ENCODE measurements at regions not wholly inside any gene's neighbourhood (a gene's known extent, or its start where the extent isn't known, plus 50 kb on each side); places are given as distances from the start of the nearest gene placed in this dataset.

- no peak overlapping the region for H3K4me3 ChIP-seq
- peaks cover 0 to 2% (median 0%) of the 10 kb centered on the region in 4 donors for H3K9me3 ChIP-seq (ENCODE audit: control insufficient read depth in 4 of 4, insufficient read depth in 3 of 4, low read length in 3 of 4)
- H3K36me3 ChIP-seq (ENCODE audit: control insufficient read depth in 4 of 4, insufficient read depth in 4 of 4, low read length in 4 of 4), result no peaks in the 10 kb centered on the region
- ATAC-seq (ENCODE audit: insufficient read depth, low FRiP score) (no peak), DNase-seq (no peak)
- 88 to 90% methylated on average over 5 of the region's 5 CpGs for WGBS, 2 donors
- H3K9ac ChIP-seq (ENCODE audit: insufficient read depth in 1 of 2, low read length in 2 of 2), result no peak overlapping the region
- no peaks in the 10 kb centered on the region for H3K27me3 ChIP-seq (ENCODE audit: control insufficient read depth in 3 of 3, insufficient read depth in 3 of 3, low read length in 2 of 3)
- H3K27ac ChIP-seq (ENCODE audit: low read depth in 1 of 2, low read length in 1 of 2), result no peak overlapping the region
- no peak for TF ChIP-seq CTCF (IDR thresholded peaks at IDR 0.05; ENCODE audit: control extremely low read depth, extremely low read depth)
- no peaks in the 10 kb centered on the region for H3K4me1 ChIP-seq (ENCODE audit: control insufficient read depth in 5 of 5, insufficient read depth in 5 of 5, low read length in 5 of 5)
Measured at GRCh38 chr4:159564615-159565014, 461.7 kb downstream of the RAPGEF2 start.

GRCh38 chr4:159566786-159567185, 463.9 kb downstream of the RAPGEF2 start:
- Histone ChIP-seq H3K4me3 (no peak overlapping the region), H3K27me3 (ENCODE audit: control insufficient read depth in 3 of 3, insufficient read depth in 3 of 3, low read length in 2 of 3) (no peaks in the 10 kb centered on the region), H3K36me3 (ENCODE audit: control insufficient read depth in 4 of 4, insufficient read depth in 4 of 4, low read length in 4 of 4) (no peaks in the 10 kb centered on the region), H3K9ac (ENCODE audit: insufficient read depth in 1 of 2, low read length in 2 of 2) (no peak overlapping the region), H3K9me3 (ENCODE audit: control insufficient read depth in 4 of 4, insufficient read depth in 3 of 4, low read length in 3 of 4) (peaks cover 0 to 3% (median under 1%) of the 10 kb centered on the region in 4 donors), H3K27ac (ENCODE audit: low read depth in 1 of 2, low read length in 1 of 2) (no peak overlapping the region), H3K4me1 (ENCODE audit: control insufficient read depth in 5 of 5, insufficient read depth in 5 of 5, low read length in 5 of 5) (no peaks in the 10 kb centered on the region)
- TF ChIP-seq CTCF (IDR thresholded peaks at IDR 0.05; ENCODE audit: control extremely low read depth, extremely low read depth), result no peak
- WGBS, 2 donors, result 36 to 52% methylated on average over 1 of the region's 1 CpG
- DNase-seq (no peak), ATAC-seq (ENCODE audit: insufficient read depth, low FRiP score) (no peak)

GRCh38 chr4:159577241-159577640, 474.4 kb downstream of the RAPGEF2 start:
- TF ChIP-seq CTCF (IDR thresholded peaks at IDR 0.05; ENCODE audit: control extremely low read depth, extremely low read depth), result no peak
- no peak for DNase-seq
- Histone ChIP-seq H3K27me3 (ENCODE audit: control insufficient read depth in 3 of 3, insufficient read depth in 3 of 3, low read length in 2 of 3) (no peaks in the 10 kb centered on the region), H3K4me1 (ENCODE audit: control insufficient read depth in 5 of 5, insufficient read depth in 5 of 5, low read length in 5 of 5) (no peaks in the 10 kb centered on the region), H3K9me3 (ENCODE audit: control insufficient read depth in 4 of 4, insufficient read depth in 3 of 4, low read length in 3 of 4) (no peaks in the 10 kb centered on the region), H3K36me3 (ENCODE audit: control insufficient read depth in 4 of 4, insufficient read depth in 4 of 4, low read length in 4 of 4) (no peaks in the 10 kb centered on the region), H3K27ac (ENCODE audit: low read depth in 1 of 2, low read length in 1 of 2) (no peak overlapping the region), H3K4me3 (no peak overlapping the region), H3K9ac (ENCODE audit: insufficient read depth in 1 of 2, low read length in 2 of 2) (no peak overlapping the region)
- WGBS, 2 donors, result 82 to 86% methylated on average over 2 of the region's 2 CpGs
- ATAC-seq (ENCODE audit: insufficient read depth, low FRiP score), result no peak

- no peak overlapping the region for H3K9ac ChIP-seq (ENCODE audit: insufficient read depth in 1 of 2, low read length in 2 of 2)
- no peaks in the 10 kb centered on the region for H3K4me1 ChIP-seq (ENCODE audit: control insufficient read depth in 5 of 5, insufficient read depth in 5 of 5, low read length in 5 of 5)
- peaks cover 0 to 6% (median 0%) of the 10 kb centered on the region in 4 donors for H3K9me3 ChIP-seq (ENCODE audit: control insufficient read depth in 4 of 4, insufficient read depth in 3 of 4, low read length in 3 of 4)
- TF ChIP-seq CTCF (IDR thresholded peaks at IDR 0.05; ENCODE audit: control extremely low read depth, extremely low read depth), result no peak
- ATAC-seq (ENCODE audit: insufficient read depth, low FRiP score), result no peak
- no peak overlapping the region for H3K27ac ChIP-seq (ENCODE audit: low read depth in 1 of 2, low read length in 1 of 2)
- DNase-seq, result no peak
- no peaks in the 10 kb centered on the region for H3K36me3 ChIP-seq (ENCODE audit: control insufficient read depth in 4 of 4, insufficient read depth in 4 of 4, low read length in 4 of 4)
- H3K4me3 ChIP-seq, result no peak overlapping the region
- H3K27me3 ChIP-seq (ENCODE audit: control insufficient read depth in 3 of 3, insufficient read depth in 3 of 3, low read length in 2 of 3), result no peaks in the 10 kb centered on the region
Measured at GRCh38 chr4:159582685-159583084, 479.8 kb downstream of the RAPGEF2 start.

Measured in lung (tissue), 11 donors.